HG02763 (cell line): ENCODE measurements at regions not wholly inside any gene's neighbourhood (a gene's known extent, or its start where the extent isn't known, plus 50 kb on each side); places are given as distances from the start of the nearest gene placed in this dataset.
"Not testable (repeated sequence)": the region's sequence is repeated elsewhere in the genome, so short reads cannot be mapped to it uniquely, and the experiment has no call there.

Experiments
- ATAC-seq: cut with Tn5 transposase; IDR thresholded peaks from one replicate; pipeline ENCODE4 v1.9.1; 2021; ENCODE audit warnings: mild to moderate bottlenecking, moderate library complexity; ENCODE audit not compliant: unreplicated experiment

DNA sequence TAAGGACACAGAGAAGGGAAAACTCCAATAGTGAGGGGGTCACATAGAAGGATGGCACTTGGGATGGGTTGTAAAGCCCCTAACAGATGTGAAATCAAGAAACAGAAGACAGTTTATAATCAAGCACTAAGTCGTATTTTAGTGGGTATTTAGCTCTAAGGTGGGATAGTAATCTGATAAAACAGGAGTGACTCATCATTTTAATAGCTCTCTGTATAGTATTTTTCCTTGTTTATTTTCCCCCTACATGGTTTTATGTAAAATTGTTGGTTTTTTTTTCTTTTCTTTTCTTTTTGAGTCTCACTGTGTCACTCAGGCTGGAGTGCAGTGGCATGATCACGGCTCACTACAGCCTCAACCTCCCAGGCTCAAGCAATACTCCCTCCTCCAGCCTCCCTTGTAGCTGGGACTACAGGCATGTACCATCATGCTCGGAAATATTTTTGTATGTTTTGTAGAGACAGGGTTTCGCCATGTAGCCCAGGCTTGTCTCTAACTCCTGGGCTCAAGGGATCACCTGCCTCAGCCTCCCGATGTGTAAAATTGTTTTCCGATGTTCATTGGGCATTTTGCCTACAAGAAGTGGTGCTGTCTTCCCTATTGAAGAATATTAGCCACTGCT is 142.6 kb upstream of the SERPINE2 start:
- ATAC-seq: no peak

DNA sequence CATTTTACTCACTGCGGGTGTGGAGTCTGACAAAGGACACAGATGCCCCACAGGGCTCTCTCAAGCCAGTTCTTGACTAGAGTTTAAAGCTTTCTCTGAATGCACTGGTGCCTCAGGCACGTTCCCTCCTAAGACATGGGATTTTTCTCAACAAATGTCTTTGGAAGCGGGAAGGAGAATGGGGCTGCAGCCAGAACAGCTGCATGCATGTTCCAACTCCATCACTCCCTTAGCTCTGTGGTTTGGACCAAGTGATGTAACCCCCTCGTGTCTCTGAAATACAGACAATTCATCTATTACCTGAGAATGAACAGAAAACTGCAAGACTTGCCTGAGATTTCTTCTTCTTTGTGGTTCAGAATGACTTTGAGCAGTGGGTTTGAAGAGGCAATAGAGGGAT is 141.7 kb upstream of the SERPINE2 start:
- no peak for ATAC-seq

DNA sequence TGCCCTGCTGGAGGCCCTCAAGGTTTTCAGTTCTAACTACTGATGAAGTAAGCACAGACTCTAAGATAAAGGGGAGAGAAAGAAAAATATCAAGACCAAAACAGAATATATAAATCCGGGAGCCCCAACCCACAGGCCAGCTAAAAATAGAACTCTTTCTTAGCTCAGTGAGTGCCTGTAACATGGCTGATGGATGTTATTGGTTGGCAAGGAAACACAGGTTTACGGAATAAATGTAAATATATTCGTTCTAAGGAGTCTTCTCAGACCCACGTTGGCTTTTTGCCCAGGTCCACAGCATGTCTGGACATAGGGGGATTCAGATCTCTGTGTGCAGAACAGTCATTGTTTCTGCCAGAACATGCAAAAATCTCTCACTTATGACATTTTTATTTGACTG is 139.0 kb upstream of the SERPINE2 start:
- ATAC-seq: no peak

DNA sequence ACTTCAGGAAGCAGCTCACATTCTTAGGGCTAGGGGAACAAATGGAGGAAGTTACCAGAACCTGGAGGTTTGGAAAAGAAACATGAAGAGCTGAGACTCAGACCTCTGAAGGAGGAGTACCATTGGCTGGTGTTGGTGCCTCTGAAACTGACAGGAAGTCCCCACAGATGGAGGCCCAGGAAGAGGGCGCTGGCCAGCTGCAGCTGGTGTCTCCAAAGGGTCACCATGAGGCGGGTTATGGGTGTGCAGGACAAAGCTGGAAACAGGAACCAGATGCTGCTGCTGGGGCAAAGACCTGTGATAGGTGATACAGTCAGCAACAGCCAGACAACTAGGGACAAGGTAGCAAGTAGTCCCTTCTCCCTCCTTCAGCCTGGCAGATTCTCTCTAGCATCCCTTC is 136.5 kb upstream of the SERPINE2 start:
- ATAC-seq: no peak

GRCh38 chr2:224174990-224175389 is 135.9 kb upstream of the SERPINE2 start:
- no peak for ATAC-seq

- ATAC-seq: no peak
Measured at GRCh38 chr2:224174521-224174920, 135.4 kb upstream of the SERPINE2 start.

DNA sequence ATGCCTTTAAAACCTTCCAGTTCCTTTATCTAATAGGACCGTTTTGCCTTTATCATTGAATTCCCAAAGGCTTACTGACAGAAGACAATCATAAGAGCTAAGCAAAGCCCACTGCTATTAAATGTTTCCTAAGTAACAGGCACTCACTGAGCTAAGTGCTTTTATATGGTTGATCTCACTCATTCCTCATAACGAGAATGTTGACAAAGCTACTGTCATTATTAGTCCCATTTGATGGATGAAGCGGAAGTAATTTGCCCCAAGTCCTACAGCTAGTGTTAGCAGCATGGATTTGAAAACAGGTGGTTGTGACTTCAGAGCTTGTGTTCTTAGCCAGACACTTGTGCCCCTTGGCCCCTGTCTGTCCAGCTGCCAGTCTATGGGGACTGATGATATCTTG is 134.8 kb upstream of the SERPINE2 start:
- no peak for ATAC-seq

DNA sequence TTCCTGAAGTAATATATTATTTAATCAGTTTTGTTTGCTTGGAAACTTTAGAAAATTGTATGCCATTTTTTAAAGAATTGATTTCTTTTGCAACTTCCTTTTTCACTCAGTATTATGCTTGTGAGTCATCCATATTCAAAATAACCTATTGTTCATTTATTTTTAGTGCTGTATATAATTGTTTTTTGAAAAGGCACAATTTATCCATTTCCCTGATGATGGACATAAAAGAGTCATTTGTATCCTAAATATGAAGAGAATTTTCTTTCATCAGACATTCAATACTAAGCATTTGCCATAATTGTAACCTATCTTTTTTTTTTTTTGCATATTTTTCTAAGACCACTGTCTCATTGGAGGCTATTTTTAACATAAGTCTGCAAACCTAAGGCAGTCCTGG is 134.1 kb upstream of the SERPINE2 start:
- no peak for ATAC-seq

DNA sequence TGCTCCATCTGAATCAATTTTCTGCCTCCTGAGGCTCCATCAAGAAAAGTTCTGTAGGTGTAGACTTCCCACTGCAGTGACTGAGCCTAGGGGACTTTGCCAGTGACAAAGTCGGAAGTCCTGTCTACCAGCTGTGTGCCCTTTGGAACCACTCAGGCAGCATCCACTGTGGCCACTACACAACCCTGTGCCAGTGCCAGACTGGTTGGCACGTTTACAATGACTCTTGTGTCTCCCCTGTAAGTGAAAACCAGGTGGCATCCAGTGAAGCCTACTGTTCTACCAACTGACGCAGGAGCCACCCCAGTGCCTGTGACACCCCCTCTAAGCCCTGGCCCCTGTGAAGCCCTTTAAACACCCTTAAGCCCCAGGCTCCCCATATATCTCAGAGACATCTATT is 132.1 kb upstream of the SERPINE2 start:
- no peak for ATAC-seq

DNA sequence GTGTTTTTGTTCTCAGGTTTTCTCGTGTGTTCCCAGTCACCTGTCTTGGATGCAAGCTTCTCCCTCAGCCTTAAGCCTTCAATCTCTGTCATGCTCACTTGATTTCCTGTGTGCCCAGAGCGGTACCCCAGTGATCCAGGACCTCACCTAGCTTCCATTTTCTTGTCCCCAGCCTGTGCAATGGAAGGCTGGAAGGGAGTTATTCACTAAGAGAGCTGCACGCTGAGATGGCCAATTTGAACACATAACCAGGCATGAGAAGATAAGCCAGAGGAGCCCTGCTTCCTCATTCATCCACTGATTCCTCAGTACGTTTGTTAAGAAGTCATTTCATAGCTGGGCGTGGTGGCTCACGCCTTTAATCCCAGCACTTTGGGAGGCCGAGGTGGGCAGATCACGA is 130.8 kb upstream of the SERPINE2 start:
- ATAC-seq: no peak

GRCh38 chr2:224167781-224168180 is 128.7 kb upstream of the SERPINE2 start:
- not testable (repeated sequence) for ATAC-seq

DNA sequence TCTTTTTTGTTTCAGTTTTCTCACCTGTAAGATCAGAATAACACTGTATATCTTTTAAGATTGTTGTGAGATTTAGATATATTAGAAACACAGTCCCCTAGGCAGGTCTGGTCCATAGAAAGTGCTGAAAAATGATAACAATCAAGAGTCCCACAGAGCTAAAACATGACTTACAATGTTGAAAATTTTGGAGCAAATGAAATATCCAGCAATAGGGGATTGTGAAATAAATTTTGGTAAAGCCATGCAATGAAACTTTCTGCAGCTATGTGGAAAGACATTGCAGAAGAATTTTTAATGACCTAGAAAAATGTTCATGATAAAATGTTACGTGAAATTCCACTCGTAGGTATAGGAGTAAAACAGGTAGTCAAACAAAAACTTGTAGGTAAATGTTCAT is 127.6 kb upstream of the SERPINE2 start:
- no peak for ATAC-seq

DNA sequence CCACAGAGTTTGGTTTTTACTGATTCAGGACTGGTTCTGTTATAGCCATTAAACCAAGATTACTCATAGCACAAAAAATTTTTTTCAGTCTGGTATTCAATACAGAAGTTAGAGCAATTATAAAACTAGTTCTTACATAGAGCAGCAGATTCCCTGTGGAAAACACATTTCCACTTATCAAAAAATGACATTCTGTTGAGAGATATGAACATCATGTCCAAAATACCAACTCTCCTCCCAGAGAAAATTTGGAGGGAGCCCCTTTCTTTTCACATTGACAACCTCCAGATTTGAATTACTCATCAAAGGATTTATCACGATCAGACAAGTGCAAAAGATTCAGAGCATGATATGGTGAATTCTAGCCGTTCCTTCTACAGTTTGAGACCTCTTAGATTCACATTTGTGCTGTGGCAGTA is 126.8 kb upstream of the SERPINE2 start:
- ATAC-seq: no peak

GRCh38 chr2:224163566-224164307 is 124.7 kb upstream of the SERPINE2 start:
- ATAC-seq: no peak

GRCh38 chr2:224162122-224162521 is 123.0 kb upstream of the SERPINE2 start:
- ATAC-seq: no peak

- ATAC-seq: no peak
Measured at GRCh38 chr2:224161712-224162111, 122.6 kb upstream of the SERPINE2 start.

DNA sequence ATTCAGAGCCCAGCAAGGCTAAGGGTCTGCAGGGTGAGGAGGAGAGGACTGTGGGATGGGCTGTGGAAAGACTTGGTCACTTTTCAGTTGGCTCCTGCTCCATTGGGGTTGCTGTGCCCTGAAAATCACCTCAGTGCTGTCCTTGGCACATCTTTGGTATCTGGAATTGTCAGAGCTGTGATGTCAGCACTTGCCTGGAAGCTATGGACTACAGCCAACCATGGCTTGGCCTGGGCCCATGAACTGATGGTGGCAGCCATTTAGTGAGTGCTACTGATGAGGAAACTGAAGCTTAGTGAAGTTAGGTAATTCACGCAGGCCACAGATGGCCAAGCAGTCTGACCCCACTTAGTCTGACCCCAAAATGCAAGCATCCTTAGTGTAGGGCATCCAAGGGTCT is 121.8 kb upstream of the SERPINE2 start:
- no peak for ATAC-seq

- ATAC-seq: no peak
Measured at GRCh38 chr2:224159345-224159928, 120.4 kb upstream of the SERPINE2 start.

- no peak for ATAC-seq
Measured at GRCh38 chr2:224158831-224159230, 119.7 kb upstream of the SERPINE2 start.

- ATAC-seq: no peak
Measured at GRCh38 chr2:224158061-224158460, 119.0 kb upstream of the SERPINE2 start.

DNA sequence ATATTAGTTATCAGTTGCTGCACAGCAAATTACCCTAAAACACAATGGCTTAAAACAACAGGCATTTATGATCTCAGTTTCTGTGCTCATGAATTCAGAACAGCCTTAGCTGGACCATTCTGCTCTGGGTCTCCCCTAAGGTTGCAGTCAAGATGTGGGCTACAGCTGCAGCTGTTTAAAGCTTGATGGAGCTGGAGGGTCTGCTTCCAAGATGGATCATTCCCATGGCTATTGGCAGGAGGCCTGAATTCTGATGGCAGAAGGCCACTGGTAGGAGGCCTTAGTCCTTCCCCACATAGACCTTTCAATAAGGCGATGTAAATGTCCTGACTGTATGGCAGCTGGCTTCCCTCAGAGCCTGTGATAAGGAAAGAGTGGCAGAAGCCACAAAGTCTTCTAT is 118.6 kb upstream of the SERPINE2 start:
- ATAC-seq: no peak

GRCh38 chr2:224156436-224156835 is 117.3 kb upstream of the SERPINE2 start:
- ATAC-seq: no peak
